Epithelial cell of esophagus (primary cell): ENCODE measurements at regions not wholly inside any gene's neighbourhood (a gene's known extent, or its start where the extent isn't known, plus 50 kb on each side); places are given as distances from the start of the nearest gene placed in this dataset.

Experiments
- DNase-seq: peaks from one replicate; pipeline ENCODE4 v3.0.0; 2010; ENCODE audit warnings: low read depth
- H3K4me3 ChIP-seq: 2 replicates; pipeline ENCODE4 v1.5.1; 2011; ENCODE audit warnings: mild to moderate bottlenecking, low read length, control low read depth
- TF ChIP-seq, protein P1 (sequence below): IDR thresholded peaks from 2 replicates; pipeline ENCODE4 v1.5.1; 2011; ENCODE audit warnings: low read depth, mild to moderate bottlenecking, low read length, control low read depth, inconsistent platforms; ENCODE audit not compliant: insufficient read depth; ENCODE audit errors: missing control alignments

GRCh38 chr15:47577461-47577860 lies 139.8 kb upstream of the SEMA6D start:
- H3K4me3 ChIP-seq: no peak overlapping the region
- no peak for DNase-seq
- TF ChIP-seq, protein P1, sequence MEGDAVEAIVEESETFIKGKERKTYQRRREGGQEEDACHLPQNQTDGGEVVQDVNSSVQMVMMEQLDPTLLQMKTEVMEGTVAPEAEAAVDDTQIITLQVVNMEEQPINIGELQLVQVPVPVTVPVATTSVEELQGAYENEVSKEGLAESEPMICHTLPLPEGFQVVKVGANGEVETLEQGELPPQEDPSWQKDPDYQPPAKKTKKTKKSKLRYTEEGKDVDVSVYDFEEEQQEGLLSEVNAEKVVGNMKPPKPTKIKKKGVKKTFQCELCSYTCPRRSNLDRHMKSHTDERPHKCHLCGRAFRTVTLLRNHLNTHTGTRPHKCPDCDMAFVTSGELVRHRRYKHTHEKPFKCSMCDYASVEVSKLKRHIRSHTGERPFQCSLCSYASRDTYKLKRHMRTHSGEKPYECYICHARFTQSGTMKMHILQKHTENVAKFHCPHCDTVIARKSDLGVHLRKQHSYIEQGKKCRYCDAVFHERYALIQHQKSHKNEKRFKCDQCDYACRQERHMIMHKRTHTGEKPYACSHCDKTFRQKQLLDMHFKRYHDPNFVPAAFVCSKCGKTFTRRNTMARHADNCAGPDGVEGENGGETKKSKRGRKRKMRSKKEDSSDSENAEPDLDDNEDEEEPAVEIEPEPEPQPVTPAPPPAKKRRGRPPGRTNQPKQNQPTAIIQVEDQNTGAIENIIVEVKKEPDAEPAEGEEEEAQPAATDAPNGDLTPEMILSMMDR: no peak

DNA sequence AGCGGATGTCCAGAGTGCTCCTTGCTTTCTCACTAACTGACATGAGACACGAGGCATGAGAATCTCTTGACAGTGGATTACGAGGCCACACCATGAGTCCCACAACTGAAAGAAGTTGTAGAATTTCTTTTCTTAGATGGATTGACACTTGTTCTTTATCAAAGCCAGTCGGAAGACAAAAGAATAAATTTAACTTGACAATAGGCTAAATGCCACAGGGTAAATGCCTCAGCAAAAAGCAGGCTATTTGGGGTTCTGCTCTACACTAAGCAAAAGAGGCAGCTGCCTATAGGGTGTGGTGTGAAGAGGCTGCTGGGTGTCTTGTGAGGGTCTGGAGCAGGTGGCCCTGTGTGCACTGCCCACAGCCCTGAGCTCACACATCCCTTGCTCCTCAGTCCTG lies 135.1 kb upstream of the SEMA6D start:
- TF ChIP-seq, protein P1: no peak
- DNase-seq: no peak
- no peak overlapping the region for H3K4me3 ChIP-seq

DNA sequence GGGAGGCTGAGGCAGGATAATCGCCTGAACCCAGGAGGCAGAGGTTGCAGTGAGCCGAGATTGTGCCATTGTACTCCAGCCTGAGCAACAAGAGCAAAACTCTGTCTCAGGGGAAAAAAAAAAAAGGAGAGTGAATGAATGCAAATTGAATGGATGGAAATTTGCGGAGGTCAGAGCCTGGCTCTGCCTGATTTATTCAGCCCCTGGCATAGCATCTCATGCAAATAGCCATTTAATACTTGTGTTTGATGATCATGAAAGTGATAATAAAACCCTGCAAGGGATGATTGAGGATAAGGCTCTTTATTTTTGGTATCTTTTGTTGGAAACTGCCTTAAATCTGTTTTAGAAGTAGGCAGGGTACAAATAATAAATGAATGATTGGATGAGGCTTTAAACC lies 133.0 kb upstream of the SEMA6D start:
- no peak overlapping the region for H3K4me3 ChIP-seq
- TF ChIP-seq, protein P1: no peak
- no peak for DNase-seq

GRCh38 chr15:47586653-47587224 lies 130.6 kb upstream of the SEMA6D start:
- TF ChIP-seq, protein P1: no peak
- H3K4me3 ChIP-seq: no peak overlapping the region
- DNase-seq: no peak

- H3K4me3 ChIP-seq: no peak overlapping the region
- TF ChIP-seq, protein P1: no peak
- no peak for DNase-seq
Measured at GRCh38 chr15:47587940-47588802, 129.1 kb upstream of the SEMA6D start.

DNA sequence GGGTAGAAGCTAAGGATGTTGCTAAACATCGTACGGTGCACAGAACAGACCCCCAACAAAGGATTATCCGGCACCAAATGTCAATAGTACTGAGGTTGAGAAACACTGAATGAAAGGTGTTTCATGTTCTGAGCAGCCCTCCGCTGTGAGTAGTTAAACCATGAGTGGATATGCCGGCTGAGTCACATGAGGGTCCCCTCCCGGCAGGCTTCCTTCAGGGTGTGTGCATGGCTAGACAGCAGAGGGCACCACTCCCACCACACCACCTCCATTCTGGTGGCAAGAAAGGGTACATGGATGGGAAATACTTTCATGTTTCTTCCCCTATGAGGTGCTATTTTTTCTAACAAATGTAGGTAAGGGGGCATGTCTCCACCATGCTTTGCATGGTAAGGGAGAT lies 128.3 kb upstream of the SEMA6D start:
- H3K4me3 ChIP-seq: no peak overlapping the region
- DNase-seq: no peak
- TF ChIP-seq, protein P1: no peak
